Upper lobe of right lung (tissue), 1 donor: ENCODE measurements at regions not wholly inside any gene's neighbourhood (a gene's known extent, or its start where the extent isn't known, plus 50 kb on each side); places are given as distances from the start of the nearest gene placed in this dataset.

Experiments
- ATAC-seq: fragments of 200-7000 bp; cut with Tn5 transposase; one replicate; pipeline ENCODE4 v1.9.1; 2020; ENCODE audit warnings: mild to moderate bottlenecking, moderate library complexity
- DNase-seq: peaks from one replicate; pipeline ENCODE4 v3.0.0-alpha.2; 2020
- H3K27ac ChIP-seq: fragments of 200-600 bp; one replicate; pipeline ENCODE4 v1.8.0; 2022
- H3K27me3 ChIP-seq: fragments of 200-600 bp; one replicate; pipeline ENCODE4 v1.8.0; 2022; ENCODE audit warnings: mild to moderate bottlenecking
- H3K36me3 ChIP-seq: fragments of 200-600 bp; one replicate; pipeline ENCODE4 v1.8.0; 2022
- H3K4me1 ChIP-seq: fragments of 200-600 bp; one replicate; pipeline ENCODE4 v1.8.0; 2022
- H3K4me3 ChIP-seq: fragments of 200-600 bp; one replicate; pipeline ENCODE4 v1.8.0; 2022; ENCODE audit warnings: mild to moderate bottlenecking
- H3K9me3 ChIP-seq: fragments of 200-600 bp; one replicate; pipeline ENCODE4 v1.8.0; 2022
- intact Hi-C: fragments of 100-400 bp; cut with DNase I; formaldehyde crosslinking; loops from one replicate; pipeline ENCODE4 v1.11.0; 2022
- TF ChIP-seq, protein P1 (sequence below): fragments of 200-600 bp; IDR thresholded peaks from one replicate; pipeline ENCODE4 v1.8.0; 2022; ENCODE audit warnings: antibody characterized with exemption
- donor health status: DM: no; HTN: yes; CAD: no; lungs with severe emphysema.

- Histone ChIP-seq H3K27me3 (peaks cover 3% of the 10 kb centered on the region), H3K36me3 (no peaks in the 10 kb centered on the region), H3K9me3 (no peaks in the 10 kb centered on the region), H3K4me1 (no peaks in the 10 kb centered on the region), H3K4me3 (no peak overlapping the region), H3K27ac (no peak overlapping the region)
- no peak for ATAC-seq
- TF ChIP-seq, protein P1, sequence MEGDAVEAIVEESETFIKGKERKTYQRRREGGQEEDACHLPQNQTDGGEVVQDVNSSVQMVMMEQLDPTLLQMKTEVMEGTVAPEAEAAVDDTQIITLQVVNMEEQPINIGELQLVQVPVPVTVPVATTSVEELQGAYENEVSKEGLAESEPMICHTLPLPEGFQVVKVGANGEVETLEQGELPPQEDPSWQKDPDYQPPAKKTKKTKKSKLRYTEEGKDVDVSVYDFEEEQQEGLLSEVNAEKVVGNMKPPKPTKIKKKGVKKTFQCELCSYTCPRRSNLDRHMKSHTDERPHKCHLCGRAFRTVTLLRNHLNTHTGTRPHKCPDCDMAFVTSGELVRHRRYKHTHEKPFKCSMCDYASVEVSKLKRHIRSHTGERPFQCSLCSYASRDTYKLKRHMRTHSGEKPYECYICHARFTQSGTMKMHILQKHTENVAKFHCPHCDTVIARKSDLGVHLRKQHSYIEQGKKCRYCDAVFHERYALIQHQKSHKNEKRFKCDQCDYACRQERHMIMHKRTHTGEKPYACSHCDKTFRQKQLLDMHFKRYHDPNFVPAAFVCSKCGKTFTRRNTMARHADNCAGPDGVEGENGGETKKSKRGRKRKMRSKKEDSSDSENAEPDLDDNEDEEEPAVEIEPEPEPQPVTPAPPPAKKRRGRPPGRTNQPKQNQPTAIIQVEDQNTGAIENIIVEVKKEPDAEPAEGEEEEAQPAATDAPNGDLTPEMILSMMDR, result no peak
- no peak for DNase-seq
- intact Hi-C loops, result no loop called here
These were observed 465.9 kb downstream of the NPHP4 start for GRCh38 chr1:5526385-5526750.

GRCh38 chr1:5525597-5526384 lies 466.4 kb downstream of the NPHP4 start:
- Histone ChIP-seq H3K27ac (no peak overlapping the region), H3K27me3 (no peaks in the 10 kb centered on the region), H3K9me3 (no peaks in the 10 kb centered on the region), H3K4me1 (no peaks in the 10 kb centered on the region), H3K4me3 (no peak overlapping the region), H3K36me3 (no peaks in the 10 kb centered on the region)
- TF ChIP-seq, protein P1, result no peak
- no peak for DNase-seq
- no peak for ATAC-seq
- intact Hi-C loops, result no loop called here

DNA sequence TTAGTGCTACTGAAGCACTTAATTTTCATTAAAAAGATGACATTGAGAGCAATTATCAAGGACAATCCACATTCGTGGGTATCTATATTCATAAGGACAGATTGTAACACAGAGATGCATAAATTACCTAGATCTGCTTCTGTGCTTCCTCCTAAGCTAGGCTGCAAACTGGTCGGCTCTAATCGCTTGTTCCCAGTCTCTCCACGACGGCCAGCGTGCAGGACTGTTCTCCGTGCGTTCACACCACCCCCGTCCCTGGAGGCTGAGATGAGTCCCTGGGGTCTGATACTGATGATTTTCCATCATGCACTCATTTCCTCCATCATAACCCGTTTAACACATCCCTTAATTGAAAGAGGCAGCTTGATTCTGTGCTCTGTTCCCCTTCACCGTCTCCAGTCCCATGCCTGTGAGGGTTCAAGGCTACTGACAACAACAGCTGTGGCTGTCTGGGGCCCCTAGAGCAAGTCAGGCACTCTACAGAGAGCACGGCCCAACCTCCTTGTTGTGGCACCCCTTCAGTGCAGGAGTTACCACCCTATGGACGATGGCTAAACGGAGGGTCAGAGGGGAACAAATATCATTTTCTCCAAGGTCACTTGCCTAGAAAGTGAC lies 469.6 kb downstream of the NPHP4 start:
- no peaks in the 10 kb centered on the region for H3K27me3 ChIP-seq
- DNase-seq (no peak), ATAC-seq (no peak)
- H3K36me3 ChIP-seq, result no peaks in the 10 kb centered on the region
- TF ChIP-seq, protein P1, result no peak
- no peaks in the 10 kb centered on the region for H3K9me3 ChIP-seq
- H3K4me3 ChIP-seq, result no peak overlapping the region
- H3K27ac ChIP-seq, result no peak overlapping the region
- no peaks in the 10 kb centered on the region for H3K4me1 ChIP-seq
- intact Hi-C loops, result no loop called here

GRCh38 chr1:5519366-5520135 lies 472.7 kb downstream of the NPHP4 start:
- no peak overlapping the region for H3K4me3 ChIP-seq
- TF ChIP-seq, protein P1, result no peak
- intact Hi-C loops, result loop anchor here (10.0 kb wide), 1 partner anchor 225 kb away; no protein-coding TSS in a partner anchor
- no peaks in the 10 kb centered on the region for H3K9me3 ChIP-seq
- ATAC-seq, result no peak
- no peak overlapping the region for H3K27ac ChIP-seq
- H3K27me3 ChIP-seq, result no peaks in the 10 kb centered on the region
- no peaks in the 10 kb centered on the region for H3K36me3 ChIP-seq
- DNase-seq, result no peak
- H3K4me1 ChIP-seq, result no peaks in the 10 kb centered on the region

DNA sequence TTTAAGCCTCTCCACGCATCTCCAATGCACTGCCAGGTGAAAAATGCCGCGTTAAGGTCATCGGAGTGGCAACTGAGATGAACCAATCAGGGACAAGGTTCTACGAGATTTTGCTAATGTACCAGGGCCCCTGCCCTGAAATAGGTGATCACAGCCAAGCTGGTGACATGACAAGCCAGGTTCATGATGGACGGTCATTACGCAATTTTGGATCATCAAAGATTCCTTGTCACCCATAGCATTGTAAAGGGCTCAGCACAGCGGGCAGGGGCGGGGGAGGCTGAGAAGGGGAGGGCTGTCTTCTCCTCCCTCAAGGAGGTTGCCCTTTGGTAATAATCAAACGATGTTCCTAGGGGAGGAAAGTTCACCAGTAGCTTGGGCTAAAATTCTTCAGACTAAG lies 475.5 kb downstream of the NPHP4 start:
- ATAC-seq (no peak), DNase-seq (no peak)
- Histone ChIP-seq H3K27ac (no peak overlapping the region), H3K36me3 (no peaks in the 10 kb centered on the region), H3K4me3 (no peak overlapping the region), H3K9me3 (no peaks in the 10 kb centered on the region), H3K27me3 (no peaks in the 10 kb centered on the region), H3K4me1 (no peaks in the 10 kb centered on the region)
- intact Hi-C loops, result loop anchor here (10.0 kb wide), 1 partner anchor 228 kb away; no protein-coding TSS in a partner anchor
- TF ChIP-seq, protein P1, result no peak
